Esophagus muscularis mucosa (tissue), 4 donors: ENCODE measurements at regions not wholly inside any gene's neighbourhood (a gene's known extent, or its start where the extent isn't known, plus 50 kb on each side); places are given as distances from the start of the nearest gene placed in this dataset.

Experiments
- DNase-seq: peaks from one replicate; pipeline ENCODE4 v3.0.0-alpha.2; 2017; ENCODE audit errors: extremely low spot score
- H3K27ac ChIP-seq, 4 donors: fragments of 200-600 bp; sonication (generic); replicated peaks in 1 of 4; 1 replicate in 3 of 4; 2 replicates in 1 of 4; pipeline ENCODE4 v1.5.1; 2016 to 2019; ENCODE audit warnings: mild to moderate bottlenecking in 1 of 4
- H3K27me3 ChIP-seq, 4 donors: fragments of 200-600 bp; sonication (generic); one replicate each; pipeline versions ENCODE4 v1.5.1 to v1.6.0; 2016 to 2019
- H3K36me3 ChIP-seq, 4 donors: fragments of 200-600 bp; sonication (generic); one replicate each; pipeline ENCODE4 v1.5.1; 2016 to 2019
- H3K4me1 ChIP-seq, 4 donors: fragments of 200-600 bp; sonication (generic); one replicate each; pipeline ENCODE4 v1.5.1; 2016 to 2019
- H3K4me3 ChIP-seq, 4 donors: fragments of 200-600 bp; sonication (generic); 1 replicate in 2 of 4; 2 replicates in 2 of 4; pipeline ENCODE4 v1.5.1; 2016 to 2019; ENCODE audit warnings: mild to moderate bottlenecking in 4 of 4, moderate library complexity in 1 of 4
- H3K9me3 ChIP-seq, 4 donors: fragments of 200-600 bp; sonication (generic); 1 replicate in 3 of 4; 2 replicates in 1 of 4; pipeline ENCODE4 v1.5.1; 2016 to 2019
- CTCF ChIP-seq, 3 experiments: fragments of 200-600 bp in 2 of 3; fragments of 450-650 bp in 1 of 3; sonication (generic) in 2 of 3; IDR thresholded peaks; one replicate each; pipeline ENCODE4 v1.5.1; 2017 to 2019; ENCODE audit warnings: antibody characterized with exemption in 3 of 3, mild to moderate bottlenecking in 2 of 3, moderate library complexity in 1 of 3
- EP300 ChIP-seq: sonication (generic); formaldehyde crosslinking; IDR thresholded peaks from one replicate; pipeline ENCODE4 v1.6.1; 2017; ENCODE audit warnings: antibody characterized with exemption
- POLR2A ChIP-seq: fragments of 450-650 bp; IDR thresholded peaks from one replicate; pipeline ENCODE4 v1.6.1; 2017; ENCODE audit warnings: antibody characterized with exemption, moderate library complexity, mild to moderate bottlenecking, low read depth
- POLR2AphosphoS5 ChIP-seq, 2 donors: sonication (generic); formaldehyde crosslinking; IDR thresholded peaks; one replicate each; pipeline ENCODE4 v1.6.1; 2017; ENCODE audit warnings: antibody characterized with exemption in 2 of 2
- WGBS: methylation state at CpG from one replicate; pipeline ENCODE4 v1.1.5; 2018; 5-methylcytosine and 5-hydroxymethylcytosine counted together
- intact Hi-C: fragments of 100-400 bp; cut with DNase I; formaldehyde crosslinking; loops from one replicate; pipeline ENCODE4 v1.15.1; 2023

- H3K4me3 ChIP-seq: no peak overlapping the region
- no peak for DNase-seq
- H3K27me3 ChIP-seq: no peaks in the 10 kb centered on the region
- H3K4me1 ChIP-seq: peaks cover 10 to 54% (median 50%) of the 10 kb centered on the region in 4 donors
- no peak for TF ChIP-seq CTCF (IDR thresholded peaks at IDR 0.05)
- no peak for TF ChIP-seq POLR2A
- no peak for TF ChIP-seq EP300
- TF ChIP-seq POLR2AphosphoS5 (IDR thresholded peaks at IDR 0.05): no peak
- WGBS: 69% methylated on average over 1 of the region's 1 CpG
- H3K27ac ChIP-seq: peak overlapping the region in 2 of 4 donors; percentile 21 to 43
- intact Hi-C loops: no loop called here
- no peaks in the 10 kb centered on the region for H3K9me3 ChIP-seq
- no peaks in the 10 kb centered on the region for H3K36me3 ChIP-seq
Measured at GRCh38 chr5:67976181-67976580, 239.4 kb upstream of the PIK3R1 start.

GRCh38 chr5:67974471-67974870, 241.1 kb upstream of the PIK3R1 start:
- Histone ChIP-seq H3K4me3 (no peak overlapping the region), H3K9me3 (no peaks in the 10 kb centered on the region), H3K27ac (no peak overlapping the region), H3K36me3 (no peaks in the 10 kb centered on the region), H3K27me3 (no peaks in the 10 kb centered on the region), H3K4me1 (peaks cover 10 to 56% (median 53%) of the 10 kb centered on the region in 4 donors)
- DNase-seq: no peak
- intact Hi-C loops: no loop called here
- no peak for TF ChIP-seq EP300
- no peak for TF ChIP-seq POLR2A
- TF ChIP-seq POLR2AphosphoS5 (IDR thresholded peaks at IDR 0.05): no peak
- no peak for TF ChIP-seq CTCF (IDR thresholded peaks at IDR 0.05)

GRCh38 chr5:67974054-67974453, 241.5 kb upstream of the PIK3R1 start:
- Histone ChIP-seq H3K27ac (peak overlapping the region in 2 of 4 donors; percentile 77 to 80), H3K9me3 (no peaks in the 10 kb centered on the region), H3K4me1 (peaks cover 10 to 56% (median 53%) of the 10 kb centered on the region in 4 donors), H3K4me3 (no peak overlapping the region), H3K27me3 (no peaks in the 10 kb centered on the region), H3K36me3 (no peaks in the 10 kb centered on the region)
- intact Hi-C loops: no loop called here
- no peak for DNase-seq
- TF ChIP-seq POLR2A: no peak
- TF ChIP-seq CTCF (IDR thresholded peaks at IDR 0.05): no peak
- TF ChIP-seq EP300: no peak
- no peak for TF ChIP-seq POLR2AphosphoS5 (IDR thresholded peaks at IDR 0.05)

GRCh38 chr5:67971971-67972821, 243.4 kb upstream of the PIK3R1 start:
- no peak for TF ChIP-seq POLR2AphosphoS5 (IDR thresholded peaks at IDR 0.05)
- TF ChIP-seq CTCF (IDR thresholded peaks at IDR 0.05): no peak
- no peak for TF ChIP-seq POLR2A
- intact Hi-C loops: no loop called here
- H3K4me3 ChIP-seq: no peak overlapping the region
- no peaks in the 10 kb centered on the region for H3K9me3 ChIP-seq
- peaks cover 10 to 44% (median 41%) of the 10 kb centered on the region in 4 donors for H3K4me1 ChIP-seq
- WGBS: 62% methylated on average over 5 of the region's 5 CpGs
- H3K36me3 ChIP-seq: no peaks in the 10 kb centered on the region
- no peaks in the 10 kb centered on the region for H3K27me3 ChIP-seq
- no peak for DNase-seq
- peak overlapping the region; percentile 77 to 80 (median 78) for H3K27ac ChIP-seq
